ENCODE measurements at regions not wholly inside any gene's neighbourhood (a gene's known extent, or its start where the extent isn't known, plus 50 kb on each side); places are given as distances from the start of the nearest gene placed in this dataset.

GRCh38 chr2:177138823-177139222 is 73.8 kb upstream of the HNRNPA3 start:
- CTCF ChIA-PET = no interaction called here
- H3K4me3 ChIP-seq (ENCODE audit: low read depth in 2 of 2, low read length in 2 of 2) = no peak overlapping the region
- intact Hi-C loops (cut with micrococcal nuclease; ENCODE audit: unreplicated experiment) (no loop called here), in situ Hi-C loops (cut with HindIII; ENCODE audit: low pct_unique_long_range_greater_than_20kb, low sequenced_read_pairs) (no loop called here)
- POLR2A ChIA-PET = no interaction called here
- H3K36me3 ChIP-seq (ENCODE audit: control insufficient read depth, insufficient read depth, low read length) = no peaks in the 10 kb centered on the region
- no peaks in the 10 kb centered on the region for H3K4me1 ChIP-seq (ENCODE audit: control insufficient read depth, insufficient read depth, low read length)
- no peak for DNase-seq (ENCODE audit: low read depth, low spot score)
- TF ChIP-seq REST (IDR thresholded peaks at IDR 0.05; ENCODE audit: insufficient read depth in 1 of 2, low read depth in 2 of 2, low read length in 1 of 2) = no peak
- TF ChIP-seq SIN3A (IDR thresholded peaks at IDR 0.05; ENCODE audit: borderline replicate concordance, insufficient read depth, low read depth, low read length) = no peak
- no peak for TF ChIP-seq POLR2AphosphoS5 (IDR thresholded peaks at IDR 0.05; ENCODE audit: low read depth, low read length)
- TF ChIP-seq CTCF (IDR thresholded peaks at IDR 0.05) = no peak
- no peak for TF ChIP-seq TCF7L2 (IDR thresholded peaks at IDR 0.05; ENCODE audit: low read depth, low read length)
- no peak for ATAC-seq
- H3K27ac ChIP-seq (ENCODE audit: low read length) = no peak overlapping the region
- BruUV-seq (replicated peaks) = no TSS peak
- H3K9me3 ChIP-seq (ENCODE audit: control insufficient read depth, insufficient read depth, low read depth, low read length) = no peaks in the 10 kb centered on the region
- H3K27me3 ChIP-seq (ENCODE audit: control insufficient read depth, insufficient read depth, low read length) = peaks cover 11% of the 10 kb centered on the region

GRCh38 chr2:177141866-177142265 is 70.7 kb upstream of the HNRNPA3 start:
- ChIA-PET CTCF (no interaction called here), POLR2A (no interaction called here)
- no peak for TF ChIP-seq POLR2AphosphoS5 (IDR thresholded peaks at IDR 0.05; ENCODE audit: low read depth, low read length)
- TF ChIP-seq REST (IDR thresholded peaks at IDR 0.05; ENCODE audit: insufficient read depth in 1 of 2, low read depth in 2 of 2, low read length in 1 of 2) = no peak
- no peak for TF ChIP-seq SIN3A (IDR thresholded peaks at IDR 0.05; ENCODE audit: borderline replicate concordance, insufficient read depth, low read depth, low read length)
- TF ChIP-seq TCF7L2 (IDR thresholded peaks at IDR 0.05; ENCODE audit: low read depth, low read length) = no peak
- no peak for TF ChIP-seq CTCF (IDR thresholded peaks at IDR 0.05)
- Histone ChIP-seq H3K9me3 (ENCODE audit: control insufficient read depth, insufficient read depth, low read depth, low read length) (no peaks in the 10 kb centered on the region), H3K36me3 (ENCODE audit: control insufficient read depth, insufficient read depth, low read length) (no peaks in the 10 kb centered on the region), H3K27me3 (ENCODE audit: control insufficient read depth, insufficient read depth, low read length) (peaks cover 13% of the 10 kb centered on the region), H3K27ac (ENCODE audit: low read length) (no peak overlapping the region), H3K4me3 (ENCODE audit: low read depth in 2 of 2, low read length in 2 of 2) (no peak overlapping the region), H3K4me1 (ENCODE audit: control insufficient read depth, insufficient read depth, low read length) (no peaks in the 10 kb centered on the region)
- ATAC-seq (no peak), DNase-seq (ENCODE audit: low read depth, low spot score) (no peak)
- in situ Hi-C loops (cut with HindIII; ENCODE audit: low pct_unique_long_range_greater_than_20kb, low sequenced_read_pairs) (no loop called here), intact Hi-C loops (cut with micrococcal nuclease; ENCODE audit: unreplicated experiment) (loop anchor here (10.0 kb wide), 1 partner anchor 613 kb away; no protein-coding TSS in a partner anchor)
- no TSS peak for BruUV-seq (replicated peaks)
